ENCODE measurements at regions not wholly inside any gene's neighbourhood (a gene's known extent, or its start where the extent isn't known, plus 50 kb on each side); places are given as distances from the start of the nearest gene placed in this dataset.

DNA sequence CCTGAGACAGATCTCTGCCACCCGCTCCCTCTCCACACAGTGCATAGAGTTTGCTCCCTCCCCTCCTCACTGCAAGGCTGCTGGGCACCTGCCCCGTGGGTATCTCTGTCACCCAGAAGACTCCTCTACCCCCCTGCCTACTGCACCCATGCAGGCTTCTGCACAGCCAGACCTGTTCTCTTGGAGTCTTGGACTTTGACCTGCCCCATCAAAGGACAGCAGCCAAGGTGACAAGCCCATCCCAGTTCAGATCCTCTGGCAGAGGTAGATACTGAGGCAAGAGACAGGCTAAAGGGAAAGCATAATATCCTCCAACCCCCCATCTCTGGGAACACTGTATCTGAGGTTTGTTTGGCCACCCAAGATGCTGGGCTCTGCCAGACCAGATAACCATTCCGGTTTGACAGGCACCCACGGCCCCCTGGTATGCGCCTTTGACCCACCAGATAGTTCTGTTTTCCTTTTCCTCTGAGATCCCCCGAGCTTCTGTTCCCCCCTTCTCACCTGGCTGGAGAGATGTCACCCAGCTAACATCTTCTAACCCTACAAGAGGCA lies 239.6 kb downstream of the SOX9 start:
- no peaks in the 10 kb centered on the region for H3K27me3 ChIP-seq (replicated peaks; ENCODE audit: insufficient read depth, low read depth, low read length, poor library complexity)
- no peaks in the 10 kb centered on the region for H3K36me3 ChIP-seq (ENCODE audit: insufficient read depth, low read length, poor library complexity, severe bottlenecking)
- no peak overlapping the region for H3K4me3 ChIP-seq (ENCODE audit: low read depth, low read length, poor library complexity, severe bottlenecking)
- no peaks in the 10 kb centered on the region for H3K9me3 ChIP-seq (ENCODE audit: low read depth, low read length, poor library complexity, severe bottlenecking)
- TF ChIP-seq, protein P1, sequence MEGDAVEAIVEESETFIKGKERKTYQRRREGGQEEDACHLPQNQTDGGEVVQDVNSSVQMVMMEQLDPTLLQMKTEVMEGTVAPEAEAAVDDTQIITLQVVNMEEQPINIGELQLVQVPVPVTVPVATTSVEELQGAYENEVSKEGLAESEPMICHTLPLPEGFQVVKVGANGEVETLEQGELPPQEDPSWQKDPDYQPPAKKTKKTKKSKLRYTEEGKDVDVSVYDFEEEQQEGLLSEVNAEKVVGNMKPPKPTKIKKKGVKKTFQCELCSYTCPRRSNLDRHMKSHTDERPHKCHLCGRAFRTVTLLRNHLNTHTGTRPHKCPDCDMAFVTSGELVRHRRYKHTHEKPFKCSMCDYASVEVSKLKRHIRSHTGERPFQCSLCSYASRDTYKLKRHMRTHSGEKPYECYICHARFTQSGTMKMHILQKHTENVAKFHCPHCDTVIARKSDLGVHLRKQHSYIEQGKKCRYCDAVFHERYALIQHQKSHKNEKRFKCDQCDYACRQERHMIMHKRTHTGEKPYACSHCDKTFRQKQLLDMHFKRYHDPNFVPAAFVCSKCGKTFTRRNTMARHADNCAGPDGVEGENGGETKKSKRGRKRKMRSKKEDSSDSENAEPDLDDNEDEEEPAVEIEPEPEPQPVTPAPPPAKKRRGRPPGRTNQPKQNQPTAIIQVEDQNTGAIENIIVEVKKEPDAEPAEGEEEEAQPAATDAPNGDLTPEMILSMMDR (conservative IDR thresholded peaks at IDR 0.05; ENCODE audit: low read depth, low read length) = no peak
- no peak for TF ChIP-seq EZH2 (IDR thresholded peaks at IDR 0.05; ENCODE audit: borderline replicate concordance, low read depth, low read length, poor library complexity, severe bottlenecking)
- no TSS peak for BruUV-seq (replicated peaks)
- no peaks in the 10 kb centered on the region for H3K4me1 ChIP-seq (ENCODE audit: insufficient read depth, low read length, poor library complexity, severe bottlenecking)
- no peak for DNase-seq (ENCODE audit: low spot score)
- no peak overlapping the region for H3K27ac ChIP-seq (ENCODE audit: low read depth, low read length, poor library complexity, severe bottlenecking)
- ChIA-PET POLR2A (ENCODE audit: low non-redundant PET) (no interaction called here), CTCF (no interaction called here)
- intact Hi-C loops (cut with micrococcal nuclease; ENCODE audit: unreplicated experiment) = no loop called here

DNA sequence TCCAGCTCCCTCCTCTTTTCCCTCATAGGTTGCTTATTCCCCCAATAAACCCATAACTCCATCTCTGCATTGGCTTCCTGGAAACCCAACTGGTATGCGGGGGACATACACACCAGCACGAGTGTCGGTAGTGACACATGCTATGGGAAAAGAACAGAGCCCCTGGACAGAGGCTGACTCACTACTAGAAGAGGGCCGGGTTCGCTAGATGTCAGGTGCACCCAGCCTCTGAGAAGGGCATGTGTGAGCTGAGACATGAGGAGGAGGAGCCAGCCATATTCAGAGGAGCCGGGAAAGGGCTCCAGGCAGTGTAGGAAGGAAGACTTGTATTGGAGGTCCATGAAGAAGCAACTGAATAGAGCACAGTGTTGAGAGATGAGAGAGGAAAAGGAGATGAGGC lies 241.1 kb downstream of the SOX9 start:
- TF ChIP-seq, protein P1 (conservative IDR thresholded peaks at IDR 0.05; ENCODE audit: low read depth, low read length) = no peak
- TF ChIP-seq EZH2 (IDR thresholded peaks at IDR 0.05; ENCODE audit: borderline replicate concordance, low read depth, low read length, poor library complexity, severe bottlenecking) = no peak
- no peak for DNase-seq (ENCODE audit: low spot score)
- no peaks in the 10 kb centered on the region for H3K9me3 ChIP-seq (ENCODE audit: low read depth, low read length, poor library complexity, severe bottlenecking)
- H3K4me1 ChIP-seq (ENCODE audit: insufficient read depth, low read length, poor library complexity, severe bottlenecking) = peaks cover under 1% of the 10 kb centered on the region
- no peak overlapping the region for H3K4me3 ChIP-seq (ENCODE audit: low read depth, low read length, poor library complexity, severe bottlenecking)
- H3K36me3 ChIP-seq (ENCODE audit: insufficient read depth, low read length, poor library complexity, severe bottlenecking) = no peaks in the 10 kb centered on the region
- ChIA-PET CTCF (no interaction called here), POLR2A (ENCODE audit: low non-redundant PET) (no interaction called here)
- intact Hi-C loops (cut with micrococcal nuclease; ENCODE audit: unreplicated experiment) = no loop called here
- no peaks in the 10 kb centered on the region for H3K27me3 ChIP-seq (replicated peaks; ENCODE audit: insufficient read depth, low read depth, low read length, poor library complexity)
- H3K27ac ChIP-seq (ENCODE audit: low read depth, low read length, poor library complexity, severe bottlenecking) = no peak overlapping the region
- no TSS peak for BruUV-seq (replicated peaks)

DNA sequence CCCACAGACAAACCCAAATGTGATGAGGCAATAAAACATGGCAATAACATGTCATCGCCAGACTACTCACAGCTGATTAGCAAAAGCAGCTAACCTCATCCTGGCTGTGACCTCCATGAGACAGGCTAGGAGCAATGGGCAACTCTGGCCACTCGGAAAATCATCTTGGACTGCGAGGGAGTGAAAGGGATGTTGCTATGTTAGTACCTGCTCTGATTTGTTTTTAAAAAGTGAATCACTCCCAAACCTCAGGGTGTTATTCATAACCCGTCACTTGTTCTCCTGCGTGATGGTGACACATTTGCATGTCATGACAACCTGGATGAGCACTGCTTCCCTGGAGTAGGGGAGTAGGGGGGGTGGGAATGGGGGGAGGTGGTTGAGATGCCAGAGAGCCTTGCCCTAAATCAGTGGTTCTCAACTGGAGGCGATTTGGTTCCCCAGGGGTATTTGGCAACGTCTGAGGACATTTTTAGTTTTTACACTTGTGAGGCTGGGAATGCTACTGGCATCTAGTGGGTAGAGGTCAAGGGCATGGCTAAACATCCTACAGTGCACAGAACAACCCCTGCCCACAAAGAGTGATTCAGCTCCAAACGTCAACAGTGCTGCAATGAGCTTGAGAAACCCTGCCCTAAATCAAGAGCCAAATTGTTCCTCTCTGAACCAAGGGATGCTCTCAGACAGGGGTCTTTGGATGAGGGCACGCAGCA lies 241.7 kb downstream of the SOX9 start:
- Histone ChIP-seq H3K9me3 (ENCODE audit: low read depth, low read length, poor library complexity, severe bottlenecking) (no peaks in the 10 kb centered on the region), H3K36me3 (ENCODE audit: insufficient read depth, low read length, poor library complexity, severe bottlenecking) (no peaks in the 10 kb centered on the region), H3K4me3 (ENCODE audit: low read depth, low read length, poor library complexity, severe bottlenecking) (no peak overlapping the region), H3K27ac (ENCODE audit: low read depth, low read length, poor library complexity, severe bottlenecking) (no peak overlapping the region), H3K27me3 (replicated peaks; ENCODE audit: insufficient read depth, low read depth, low read length, poor library complexity) (no peaks in the 10 kb centered on the region), H3K4me1 (ENCODE audit: insufficient read depth, low read length, poor library complexity, severe bottlenecking) (peaks cover 4% of the 10 kb centered on the region)
- no peak for DNase-seq (ENCODE audit: low spot score)
- intact Hi-C loops (cut with micrococcal nuclease; ENCODE audit: unreplicated experiment) = no loop called here
- ChIA-PET POLR2A (ENCODE audit: low non-redundant PET) (no interaction called here), CTCF (no interaction called here)
- no TSS peak for BruUV-seq (replicated peaks)
- no peak for TF ChIP-seq EZH2 (IDR thresholded peaks at IDR 0.05; ENCODE audit: borderline replicate concordance, low read depth, low read length, poor library complexity, severe bottlenecking)
- TF ChIP-seq, protein P1 (conservative IDR thresholded peaks at IDR 0.05; ENCODE audit: low read depth, low read length) = no peak

All from A673 (cell line).